SU-DHL-6 (cell line): ENCODE measurements at regions not wholly inside any gene's neighbourhood (a gene's known extent, or its start where the extent isn't known, plus 50 kb on each side); places are given as distances from the start of the nearest gene placed in this dataset.

Experiments used
- CTCF ChIP-seq: fragments of 200-600 bp; sonication (generic); IDR thresholded peaks from one replicate; pipeline ENCODE4 v1.5.1; 2017; ENCODE audit warnings: antibody characterized with exemption, mild to moderate bottlenecking, low read length, moderate library complexity; ENCODE audit not compliant: insufficient read depth, poor library complexity, severe bottlenecking
- EZH2phosphoT487 ChIP-seq: fragments of 200-600 bp; sonication (generic), shearing (Covaris generic); conservative IDR thresholded peaks from 2 replicates; pipeline ENCODE4 v1.6.1; 2018; ENCODE audit warnings: mild to moderate bottlenecking, antibody characterized with exemption, low read length, moderate library complexity, mixed read lengths

GRCh38 chr4:181855307-181855706 is 387.9 kb upstream of the TENM3 start:
- TF ChIP-seq EZH2phosphoT487 = no peak
- TF ChIP-seq CTCF = no peak
